ENCODE measurements at regions not wholly inside any gene's neighbourhood (a gene's known extent, or its start where the extent isn't known, plus 50 kb on each side); places are given as distances from the start of the nearest gene placed in this dataset.

- no peak for DNase-seq (ENCODE audit: extremely low spot score in 2 of 2)
- no peaks in the 10 kb centered on the region for H3K36me3 ChIP-seq
- no peaks in the 10 kb centered on the region for H3K4me1 ChIP-seq
- H3K27ac ChIP-seq, result no peak overlapping the region
- no peak overlapping the region for H3K4me3 ChIP-seq
- no peaks in the 10 kb centered on the region for H3K9me3 ChIP-seq
- intact Hi-C loops (cut with DNase I), result no loop called here
- TF ChIP-seq, protein P1, sequence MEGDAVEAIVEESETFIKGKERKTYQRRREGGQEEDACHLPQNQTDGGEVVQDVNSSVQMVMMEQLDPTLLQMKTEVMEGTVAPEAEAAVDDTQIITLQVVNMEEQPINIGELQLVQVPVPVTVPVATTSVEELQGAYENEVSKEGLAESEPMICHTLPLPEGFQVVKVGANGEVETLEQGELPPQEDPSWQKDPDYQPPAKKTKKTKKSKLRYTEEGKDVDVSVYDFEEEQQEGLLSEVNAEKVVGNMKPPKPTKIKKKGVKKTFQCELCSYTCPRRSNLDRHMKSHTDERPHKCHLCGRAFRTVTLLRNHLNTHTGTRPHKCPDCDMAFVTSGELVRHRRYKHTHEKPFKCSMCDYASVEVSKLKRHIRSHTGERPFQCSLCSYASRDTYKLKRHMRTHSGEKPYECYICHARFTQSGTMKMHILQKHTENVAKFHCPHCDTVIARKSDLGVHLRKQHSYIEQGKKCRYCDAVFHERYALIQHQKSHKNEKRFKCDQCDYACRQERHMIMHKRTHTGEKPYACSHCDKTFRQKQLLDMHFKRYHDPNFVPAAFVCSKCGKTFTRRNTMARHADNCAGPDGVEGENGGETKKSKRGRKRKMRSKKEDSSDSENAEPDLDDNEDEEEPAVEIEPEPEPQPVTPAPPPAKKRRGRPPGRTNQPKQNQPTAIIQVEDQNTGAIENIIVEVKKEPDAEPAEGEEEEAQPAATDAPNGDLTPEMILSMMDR (IDR thresholded peaks at IDR 0.05), result no peak
- no peak for TF ChIP-seq POLR2A (IDR thresholded peaks at IDR 0.05)
- TF ChIP-seq POLR2AphosphoS5 (IDR thresholded peaks at IDR 0.05; ENCODE audit: insufficient read depth in 1 of 2, low read depth in 1 of 2), result no peak
- H3K27me3 ChIP-seq, result no peaks in the 10 kb centered on the region
Observed at GRCh38 chr5:4221048-4221447, 625.4 kb downstream of the IRX1 start.

DNA sequence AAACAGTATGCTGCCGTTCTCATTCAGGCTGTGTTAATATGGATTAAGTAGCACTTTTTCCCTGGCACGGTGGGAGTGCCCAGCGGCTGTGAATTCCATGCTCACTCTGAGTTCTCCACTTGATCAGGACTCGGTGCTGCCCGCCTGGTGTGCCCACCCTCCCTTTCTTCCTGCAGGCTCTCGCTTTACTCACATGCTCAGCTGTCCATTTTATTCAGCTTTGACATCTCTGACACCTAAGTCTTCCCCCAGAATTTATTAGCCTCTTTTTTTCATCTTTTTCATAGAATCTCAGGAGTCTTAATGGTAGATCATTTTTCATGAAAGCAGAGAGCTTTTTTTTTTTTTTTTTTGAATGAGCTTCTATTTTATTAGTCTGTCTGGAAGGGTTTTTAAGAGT lies 626.5 kb downstream of the IRX1 start:
- intact Hi-C loops (cut with DNase I), result no loop called here
- no peaks in the 10 kb centered on the region for H3K27me3 ChIP-seq
- no peaks in the 10 kb centered on the region for H3K9me3 ChIP-seq
- peak in 1 of 2 donors; percentile 18 for DNase-seq (ENCODE audit: extremely low spot score in 2 of 2)
- no peak overlapping the region for H3K27ac ChIP-seq
- H3K36me3 ChIP-seq, result no peaks in the 10 kb centered on the region
- H3K4me1 ChIP-seq, result no peaks in the 10 kb centered on the region
- TF ChIP-seq POLR2AphosphoS5 (IDR thresholded peaks at IDR 0.05; ENCODE audit: insufficient read depth in 1 of 2, low read depth in 1 of 2), result no peak
- TF ChIP-seq POLR2A (IDR thresholded peaks at IDR 0.05), result no peak
- TF ChIP-seq, protein P1 (IDR thresholded peaks at IDR 0.05), result no peak
- no peak overlapping the region for H3K4me3 ChIP-seq

DNA sequence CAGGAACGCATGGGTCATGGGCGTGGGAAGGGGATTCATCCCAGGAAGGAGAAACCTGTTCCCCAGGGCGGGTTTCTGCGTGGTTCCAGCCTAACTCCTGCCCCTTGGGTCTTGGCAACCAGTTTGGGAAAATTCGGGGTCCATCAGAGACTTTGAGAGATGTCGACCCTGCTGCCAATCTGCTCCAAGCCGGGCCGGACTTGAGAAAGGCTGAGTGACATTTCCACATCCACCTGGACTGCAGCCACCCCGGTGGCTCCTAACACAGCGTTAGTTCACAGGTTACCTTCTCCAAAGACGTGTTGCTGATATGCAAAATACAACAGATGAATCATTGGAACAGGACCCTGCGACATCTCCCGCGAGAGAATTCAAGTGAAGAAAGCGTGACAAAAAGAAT lies 627.2 kb downstream of the IRX1 start:
- intact Hi-C loops (cut with DNase I), result no loop called here
- DNase-seq (ENCODE audit: extremely low spot score in 2 of 2), result peak in 1 of 2 donors; percentile 67
- H3K36me3 ChIP-seq, result no peaks in the 10 kb centered on the region
- no peaks in the 10 kb centered on the region for H3K4me1 ChIP-seq
- H3K27me3 ChIP-seq, result no peaks in the 10 kb centered on the region
- no peak overlapping the region for H3K27ac ChIP-seq
- H3K9me3 ChIP-seq, result no peaks in the 10 kb centered on the region
- TF ChIP-seq POLR2A (IDR thresholded peaks at IDR 0.05), result no peak
- TF ChIP-seq, protein P1 (IDR thresholded peaks at IDR 0.05), result no peak
- no peak for TF ChIP-seq POLR2AphosphoS5 (IDR thresholded peaks at IDR 0.05; ENCODE audit: insufficient read depth in 1 of 2, low read depth in 1 of 2)
- H3K4me3 ChIP-seq, result no peak overlapping the region

- TF ChIP-seq, protein P1 (IDR thresholded peaks at IDR 0.05), result no peak
- TF ChIP-seq POLR2AphosphoS5 (IDR thresholded peaks at IDR 0.05; ENCODE audit: insufficient read depth in 1 of 2, low read depth in 1 of 2) (no peak), POLR2A (IDR thresholded peaks at IDR 0.05) (no peak)
- Histone ChIP-seq H3K4me1 (no peaks in the 10 kb centered on the region), H3K36me3 (no peaks in the 10 kb centered on the region), H3K9me3 (no peaks in the 10 kb centered on the region), H3K27ac (no peak overlapping the region), H3K4me3 (no peak overlapping the region), H3K27me3 (no peaks in the 10 kb centered on the region)
- intact Hi-C loops (cut with DNase I), result no loop called here
- no peak for DNase-seq (ENCODE audit: extremely low spot score in 2 of 2)
Observed at GRCh38 chr5:4225741-4226140, 630.1 kb downstream of the IRX1 start.

- no peak overlapping the region for H3K27ac ChIP-seq
- H3K4me1 ChIP-seq, result no peaks in the 10 kb centered on the region
- DNase-seq (ENCODE audit: extremely low spot score in 2 of 2), result no peak
- no peaks in the 10 kb centered on the region for H3K9me3 ChIP-seq
- no peaks in the 10 kb centered on the region for H3K36me3 ChIP-seq
- intact Hi-C loops (cut with DNase I), result no loop called here
- H3K4me3 ChIP-seq, result no peak overlapping the region
- TF ChIP-seq, protein P1 (IDR thresholded peaks at IDR 0.05), result no peak
- TF ChIP-seq POLR2A (IDR thresholded peaks at IDR 0.05) (no peak), POLR2AphosphoS5 (IDR thresholded peaks at IDR 0.05; ENCODE audit: insufficient read depth in 1 of 2, low read depth in 1 of 2) (no peak)
- H3K27me3 ChIP-seq, result no peaks in the 10 kb centered on the region
Observed at GRCh38 chr5:4226565-4226964, 630.9 kb downstream of the IRX1 start.
